Breast epithelium (tissue), 4 donors: ENCODE measurements at regions not wholly inside any gene's neighbourhood (a gene's known extent, or its start where the extent isn't known, plus 50 kb on each side); places are given as distances from the start of the nearest gene placed in this dataset.
A peak's percentile ranks its signal among the peaks of the same experiment; 100 is the strongest.

Source experiments
- DNase-seq, 2 donors: peaks; one replicate each; pipeline ENCODE4 v3.0.0-alpha.2; 2019; ENCODE audit warnings: low spot score in 2 of 2
- H3K27ac ChIP-seq, 2 donors: fragments of 200-600 bp; sonication (generic) in 1 of 2; one replicate each; pipeline ENCODE4 v1.5.1; 2016 to 2019; ENCODE audit warnings: mild to moderate bottlenecking in 1 of 2
- H3K27me3 ChIP-seq, 2 donors: fragments of 200-600 bp; sonication (generic) in 1 of 2; one replicate each; pipeline versions ENCODE4 v1.5.1 to v1.6.0; 2017 to 2019; ENCODE audit warnings: control low read depth in 1 of 2, mild to moderate bottlenecking in 1 of 2
- H3K36me3 ChIP-seq: fragments of 200-600 bp; one replicate; pipeline ENCODE4 v1.5.1; 2019
- H3K4me1 ChIP-seq, 2 donors: fragments of 200-600 bp; sonication (generic); one replicate each; pipeline ENCODE4 v1.5.1; 2016 to 2019; ENCODE audit warnings: control low read depth in 1 of 2
- H3K4me3 ChIP-seq, 3 donors: fragments of 200-600 bp; sonication (generic); 1 replicate in 2 of 3; 2 replicates in 1 of 3; pipeline ENCODE4 v1.5.1; 2016 to 2019; ENCODE audit warnings: mild to moderate bottlenecking in 3 of 3, moderate library complexity in 2 of 3
- H3K9me3 ChIP-seq, 2 donors: fragments of 200-600 bp; sonication (generic) in 1 of 2; one replicate each; pipeline ENCODE4 v1.5.1; 2016 to 2019; ENCODE audit warnings: control low read depth in 1 of 2
- CTCF ChIP-seq, 3 donors: fragments of 450-650 bp; IDR thresholded peaks; one replicate each; pipeline ENCODE4 v1.5.1; 2016 to 2017; ENCODE audit warnings: antibody characterized with exemption in 3 of 3, mild to moderate bottlenecking in 3 of 3, moderate library complexity in 3 of 3
- POLR2A ChIP-seq: fragments of 450-650 bp; IDR thresholded peaks from one replicate; pipeline ENCODE4 v1.6.1; 2016; ENCODE audit warnings: antibody characterized with exemption, mild to moderate bottlenecking, moderate library complexity
- POLR2AphosphoS5 ChIP-seq, 3 donors: sonication (generic); formaldehyde crosslinking; IDR thresholded peaks; one replicate each; pipeline ENCODE4 v1.6.1; 2017; ENCODE audit warnings: antibody characterized with exemption in 3 of 3
- intact Hi-C: fragments of 100-400 bp; cut with DNase I; formaldehyde crosslinking; loops from one replicate; pipeline ENCODE4 v1.15.1; 2023; ENCODE audit warnings: low total_unique reads

GRCh38 chr7:96400518-96400917 is 78.6 kb upstream of the SLC25A13 start:
- H3K36me3 ChIP-seq: no peaks in the 10 kb centered on the region
- no peaks in the 10 kb centered on the region for H3K27me3 ChIP-seq
- H3K4me1 ChIP-seq: no peaks in the 10 kb centered on the region
- TF ChIP-seq POLR2AphosphoS5 (IDR thresholded peaks at IDR 0.05) (no peak), POLR2A (no peak), CTCF (IDR thresholded peaks at IDR 0.05) (no peak)
- no peak overlapping the region for H3K4me3 ChIP-seq
- H3K27ac ChIP-seq: no peak overlapping the region
- intact Hi-C loops: no loop called here
- DNase-seq: no peak
- no peaks in the 10 kb centered on the region for H3K9me3 ChIP-seq

GRCh38 chr7:96400001-96400400 is 78.1 kb upstream of the SLC25A13 start:
- DNase-seq: no peak
- no peaks in the 10 kb centered on the region for H3K27me3 ChIP-seq
- no peak for TF ChIP-seq POLR2A
- H3K4me3 ChIP-seq: no peak overlapping the region
- H3K27ac ChIP-seq: no peak overlapping the region
- intact Hi-C loops: no loop called here
- no peaks in the 10 kb centered on the region for H3K4me1 ChIP-seq
- H3K9me3 ChIP-seq: no peaks in the 10 kb centered on the region
- H3K36me3 ChIP-seq: no peaks in the 10 kb centered on the region

- intact Hi-C loops: no loop called here
- no peaks in the 10 kb centered on the region for H3K4me1 ChIP-seq
- H3K4me3 ChIP-seq: no peak overlapping the region
- no peaks in the 10 kb centered on the region for H3K9me3 ChIP-seq
- no peak for TF ChIP-seq POLR2A
- no peak for TF ChIP-seq POLR2AphosphoS5 (IDR thresholded peaks at IDR 0.05)
- no peak for TF ChIP-seq CTCF (IDR thresholded peaks at IDR 0.05)
- DNase-seq: no peak
- H3K27me3 ChIP-seq: no peaks in the 10 kb centered on the region
- no peaks in the 10 kb centered on the region for H3K36me3 ChIP-seq
- H3K27ac ChIP-seq: no peak overlapping the region
These were observed 76.2 kb upstream of the SLC25A13 start for GRCh38 chr7:96397936-96398598.

- H3K9me3 ChIP-seq: no peaks in the 10 kb centered on the region
- no peaks in the 10 kb centered on the region for H3K27me3 ChIP-seq
- H3K4me1 ChIP-seq: no peaks in the 10 kb centered on the region
- no peak overlapping the region for H3K4me3 ChIP-seq
- intact Hi-C loops: no loop called here
- no peak for TF ChIP-seq CTCF (IDR thresholded peaks at IDR 0.05)
- no peak for TF ChIP-seq POLR2A
- no peak for TF ChIP-seq POLR2AphosphoS5 (IDR thresholded peaks at IDR 0.05)
- H3K27ac ChIP-seq: peak overlapping the region; percentile 12 to 34
- no peak for DNase-seq
- H3K36me3 ChIP-seq: no peaks in the 10 kb centered on the region
These were observed 66.9 kb upstream of the SLC25A13 start for GRCh38 chr7:96388620-96389383.

- no peak for DNase-seq
- H3K36me3 ChIP-seq: no peaks in the 10 kb centered on the region
- no peaks in the 10 kb centered on the region for H3K4me1 ChIP-seq
- peak overlapping the region; percentile 12 to 52 for H3K27ac ChIP-seq
- intact Hi-C loops: no loop called here
- no peaks in the 10 kb centered on the region for H3K27me3 ChIP-seq
- no peaks in the 10 kb centered on the region for H3K9me3 ChIP-seq
- H3K4me3 ChIP-seq: no peak overlapping the region
- TF ChIP-seq POLR2AphosphoS5 (IDR thresholded peaks at IDR 0.05) (no peak), POLR2A (no peak), CTCF (IDR thresholded peaks at IDR 0.05) (no peak)
These were observed 66.3 kb upstream of the SLC25A13 start for GRCh38 chr7:96388166-96388565.
